HG02642 (cell line): ENCODE measurements at regions not wholly inside any gene's neighbourhood (a gene's known extent, or its start where the extent isn't known, plus 50 kb on each side); places are given as distances from the start of the nearest gene placed in this dataset.
"Not testable (repeated sequence)": the region's sequence is repeated elsewhere in the genome, so short reads cannot be mapped to it uniquely, and the experiment has no call there.

Experiments
- ATAC-seq: cut with Tn5 transposase; IDR thresholded peaks from one replicate; pipeline ENCODE4 v1.9.1; 2021; ENCODE audit warnings: mild to moderate bottlenecking; ENCODE audit not compliant: unreplicated experiment, poor library complexity

DNA sequence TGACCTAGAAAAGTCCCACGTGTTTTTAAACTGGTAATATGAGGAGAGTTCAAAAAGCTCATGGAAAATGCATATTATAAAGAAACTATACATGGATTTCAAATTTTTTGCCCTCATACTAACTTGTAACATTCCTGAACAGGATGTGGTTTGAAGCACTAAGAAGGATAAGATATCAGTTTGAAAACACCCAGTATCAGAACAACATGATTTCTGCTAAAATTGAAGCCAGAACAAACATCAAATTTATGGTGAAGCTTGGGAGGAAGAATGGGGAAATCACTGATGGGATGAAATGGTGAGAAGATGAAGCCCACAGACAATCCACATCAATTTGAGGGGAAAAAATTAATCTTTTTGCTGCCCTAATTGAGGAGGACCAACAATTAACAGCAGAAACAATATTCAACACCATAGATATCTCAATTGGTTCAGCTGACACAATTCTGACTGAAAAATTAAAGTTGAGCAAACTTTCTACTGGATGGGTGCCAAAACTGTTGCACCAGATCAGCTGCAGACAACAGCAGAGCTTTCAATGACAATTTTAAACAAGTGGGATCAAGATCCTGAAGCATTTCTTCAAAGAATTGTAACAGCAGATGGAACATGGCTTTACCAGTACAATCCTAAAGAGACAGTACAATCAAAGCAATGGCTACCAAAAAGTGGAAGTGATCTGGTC, 113.2 kb upstream of the SNX2 start:
- ATAC-seq, result no peak

- ATAC-seq, result no peak
These were observed 109.8 kb upstream of the SNX2 start for GRCh38 chr5:122665051-122665450.

GRCh38 chr5:122668552-122668951, 106.3 kb upstream of the SNX2 start:
- no peak for ATAC-seq

DNA sequence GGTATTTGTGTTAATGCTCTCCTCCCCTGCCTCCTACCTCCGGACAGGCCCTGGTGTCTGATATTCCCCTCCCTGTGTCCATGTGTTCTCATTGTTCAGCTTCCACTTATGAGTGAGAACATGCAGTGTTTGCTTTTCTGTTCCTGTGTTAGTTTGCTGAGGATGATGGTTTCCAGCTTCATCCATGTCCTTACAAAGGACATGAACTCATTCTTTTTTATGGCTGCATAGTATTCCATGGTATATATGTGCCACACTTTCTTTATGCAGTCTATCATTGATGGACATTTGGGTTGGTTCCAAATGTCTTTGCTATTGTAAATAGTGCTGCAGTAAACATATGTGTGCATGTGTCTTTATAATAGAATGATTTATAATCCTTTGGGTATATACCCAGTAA, 105.2 kb upstream of the SNX2 start:
- ATAC-seq, result not testable (repeated sequence)

GRCh38 chr5:122673343-122673742, 101.5 kb upstream of the SNX2 start:
- ATAC-seq, result no peak

- no peak for ATAC-seq
These were observed 100.5 kb upstream of the SNX2 start for GRCh38 chr5:122674385-122674784.

DNA sequence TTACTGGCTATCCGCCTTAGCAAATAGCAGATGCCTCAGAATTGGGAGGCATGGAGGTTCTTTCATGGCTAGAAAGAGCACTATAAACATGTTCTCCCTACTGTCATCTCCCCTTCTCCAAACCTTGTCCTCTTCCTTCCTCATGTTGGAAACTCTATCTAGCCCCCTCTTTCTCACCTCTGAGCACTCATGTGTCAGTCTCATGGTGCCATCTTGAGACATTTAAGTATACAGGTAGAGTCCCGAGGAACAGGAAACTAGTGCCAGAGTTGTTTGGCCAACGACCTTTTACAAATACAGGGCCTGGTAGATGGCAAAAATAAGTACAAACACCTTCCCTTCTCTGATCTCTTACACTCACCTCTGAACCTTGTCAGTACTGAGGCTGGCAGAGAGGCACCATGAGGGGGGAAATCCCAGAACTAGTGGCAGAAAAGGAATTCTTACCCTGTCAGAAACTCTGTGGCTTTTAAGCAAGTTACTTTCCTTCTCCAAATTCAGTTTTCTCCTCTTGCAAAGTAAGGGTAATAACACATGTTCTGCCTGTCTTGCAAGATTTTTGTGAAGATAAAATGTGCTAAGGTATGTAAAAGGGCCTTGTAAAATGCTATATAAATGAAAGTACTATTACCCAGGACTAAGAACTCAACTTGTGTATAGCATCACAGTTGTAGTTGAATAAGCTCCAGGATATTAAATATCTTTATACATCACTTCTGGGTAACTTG, 94.1 kb upstream of the SNX2 start:
- no peak for ATAC-seq

GRCh38 chr5:122683631-122684030, 91.2 kb upstream of the SNX2 start:
- no peak for ATAC-seq

DNA sequence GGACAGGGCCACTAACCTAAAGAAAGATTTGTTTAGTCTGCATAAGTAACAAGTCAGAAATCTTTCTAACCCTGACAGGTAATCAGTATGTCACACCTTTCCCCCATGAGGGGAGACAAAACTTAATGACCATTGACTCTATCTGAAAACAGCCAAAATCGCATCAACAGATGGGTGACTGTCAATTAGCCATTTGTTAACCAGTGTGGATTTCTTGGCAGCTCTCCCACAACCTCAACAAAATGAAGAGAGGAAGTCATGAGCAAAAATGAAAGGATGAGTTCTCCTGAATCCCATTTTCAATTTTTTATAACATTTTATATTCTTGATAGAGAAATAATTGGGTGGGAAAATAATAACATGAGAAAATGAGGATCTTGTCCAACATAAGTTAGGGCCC, 84.6 kb upstream of the SNX2 start:
- ATAC-seq, result no peak

GRCh38 chr5:122691931-122692330, 82.9 kb upstream of the SNX2 start:
- ATAC-seq, result no peak

DNA sequence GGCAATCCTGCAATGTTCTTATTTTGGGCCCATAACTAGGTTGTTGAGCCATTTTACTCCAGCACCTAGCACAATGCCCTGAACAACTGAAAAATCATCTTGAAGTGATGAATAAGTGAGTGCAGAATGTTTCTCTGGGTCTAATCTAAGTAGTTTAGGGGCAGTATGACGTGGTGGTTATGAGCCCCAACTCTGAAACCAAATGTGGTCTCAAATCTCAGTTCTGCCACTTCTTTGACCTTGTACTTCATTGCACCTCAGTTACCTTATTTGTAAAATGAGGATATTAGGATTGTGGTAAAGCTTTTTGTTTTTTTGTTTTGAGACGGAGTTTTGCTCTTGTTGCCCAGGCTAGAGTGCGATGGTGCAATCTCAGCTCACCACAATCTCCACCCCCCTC, 80.9 kb upstream of the SNX2 start:
- ATAC-seq, result no peak

DNA sequence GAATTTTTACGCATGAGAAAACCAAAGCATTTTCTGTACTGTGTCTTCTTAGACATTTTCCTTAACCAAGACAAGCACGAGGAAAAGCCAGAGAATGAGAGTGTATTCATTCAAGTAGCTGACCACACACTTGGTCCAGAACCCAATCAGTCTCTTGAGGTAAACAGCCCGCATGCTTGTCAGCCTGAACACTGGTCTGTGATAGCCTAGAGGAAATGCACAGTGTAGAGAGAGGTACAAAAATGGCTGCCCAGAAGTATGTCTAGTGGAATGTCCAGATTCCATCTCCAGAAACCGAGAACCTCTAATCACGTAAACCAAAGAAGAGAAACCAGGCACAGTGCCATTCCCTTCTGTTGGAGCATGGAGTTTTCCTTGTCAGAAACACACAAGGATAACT, 80.0 kb upstream of the SNX2 start:
- ATAC-seq, result no peak

DNA sequence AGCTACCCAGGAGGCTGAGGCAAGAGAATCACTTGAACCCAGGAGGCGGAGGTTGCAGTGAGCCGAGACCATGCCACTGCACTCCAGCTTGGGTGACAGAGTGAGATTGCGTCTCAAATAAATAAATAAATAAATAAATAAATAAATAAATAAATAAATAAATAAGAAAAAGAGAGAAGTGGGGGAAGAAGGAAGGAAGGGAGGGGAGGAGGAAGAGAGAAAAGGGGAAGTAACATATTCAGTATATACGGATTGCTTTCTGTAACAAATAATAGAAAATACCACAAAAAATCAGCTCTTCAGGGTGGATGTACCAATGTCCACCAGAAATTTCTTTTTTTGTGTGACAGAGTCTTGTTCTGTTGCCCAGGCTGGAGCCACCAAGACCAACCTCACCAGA, 78.1 kb upstream of the SNX2 start:
- ATAC-seq, result not testable (repeated sequence)

- ATAC-seq, result no peak
These were observed 77.7 kb upstream of the SNX2 start for GRCh38 chr5:122697191-122697590.

DNA sequence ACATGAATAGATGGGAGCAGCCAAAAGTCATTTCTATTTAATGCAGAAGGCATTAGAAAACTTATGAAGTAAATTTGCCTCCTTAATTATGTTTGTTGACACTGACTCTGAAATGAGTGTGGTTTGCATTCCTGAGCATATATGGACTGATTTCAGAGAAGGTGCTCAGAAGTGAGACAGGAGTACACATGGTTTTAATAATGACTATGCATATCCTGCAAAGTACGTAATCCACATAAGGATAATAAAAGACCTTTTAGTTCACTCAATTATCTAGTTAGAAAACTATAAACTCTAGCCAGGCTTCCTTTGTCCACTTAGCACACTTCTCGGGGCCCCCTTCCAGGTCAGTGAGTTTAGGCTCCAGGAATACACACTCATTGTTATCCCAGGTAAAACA, 75.7 kb upstream of the SNX2 start:
- no peak for ATAC-seq

DNA sequence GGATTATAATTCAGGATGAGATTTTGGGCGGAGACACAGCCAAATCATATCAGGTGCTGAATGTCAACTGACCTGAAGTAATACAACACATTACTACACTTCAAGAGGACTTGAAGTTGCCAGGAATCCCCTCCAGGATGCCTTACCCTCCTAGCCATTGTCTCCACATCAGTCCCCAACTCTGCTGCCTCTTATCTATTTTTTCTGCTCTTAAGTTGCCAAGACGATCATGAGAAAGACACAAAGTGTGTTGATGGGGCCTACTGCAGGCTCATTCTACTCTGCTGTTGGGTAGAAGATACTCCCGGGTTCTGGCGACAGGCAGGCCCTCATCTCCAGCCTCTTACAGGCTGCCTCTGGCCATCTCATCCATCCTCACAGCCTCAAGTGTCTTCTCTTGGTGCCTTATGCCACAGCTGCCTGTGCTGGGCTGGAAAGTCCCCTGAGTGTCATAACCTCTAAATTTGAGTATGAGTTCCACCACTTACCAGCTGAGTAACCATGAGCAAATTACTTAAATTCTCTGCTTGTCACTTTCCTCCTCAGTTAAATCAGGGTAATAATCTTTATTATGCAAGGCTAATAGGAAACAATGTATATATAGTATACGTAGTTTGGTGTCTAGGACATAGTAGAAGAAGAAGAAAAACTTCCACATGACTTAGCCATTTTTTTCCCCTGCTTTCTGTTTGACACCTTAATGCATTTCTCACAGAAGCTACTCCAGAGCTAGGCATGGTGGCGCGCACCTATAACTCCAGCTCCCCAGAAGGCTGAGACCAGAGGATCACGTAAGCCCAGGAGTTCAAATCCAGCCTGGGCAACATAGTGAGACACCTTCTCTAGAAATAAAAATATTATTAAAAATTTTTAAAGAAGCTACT, 73.0 kb upstream of the SNX2 start:
- peak; percentile 100 for ATAC-seq

DNA sequence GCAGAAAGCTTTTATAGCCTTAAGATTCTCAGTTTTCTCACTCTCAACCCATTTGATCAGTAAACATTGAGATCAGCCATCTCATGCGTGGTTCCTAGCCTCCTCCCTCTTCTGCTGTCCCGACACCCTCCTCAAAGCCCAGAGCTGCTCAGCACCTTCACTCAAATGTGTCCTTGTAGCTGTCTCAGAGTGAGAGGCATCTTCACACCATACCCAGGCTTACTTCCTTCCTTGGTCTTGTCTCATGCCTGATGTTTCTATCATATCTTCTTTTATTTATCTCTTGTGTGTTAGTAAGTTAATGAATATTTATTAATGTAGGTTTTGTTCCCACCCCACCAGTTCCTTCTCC, 72.4 kb upstream of the SNX2 start:
- no peak for ATAC-seq

- no peak for ATAC-seq
These were observed 71.7 kb upstream of the SNX2 start for GRCh38 chr5:122703203-122703602.

- ATAC-seq, result no peak
These were observed 70.4 kb upstream of the SNX2 start for GRCh38 chr5:122704247-122705036.

GRCh38 chr5:122705851-122706250, 69.0 kb upstream of the SNX2 start:
- no peak for ATAC-seq
